A673 (cell line): ENCODE measurements at regions not wholly inside any gene's neighbourhood (a gene's known extent, or its start where the extent isn't known, plus 50 kb on each side); places are given as distances from the start of the nearest gene placed in this dataset.

Source experiments
- BruUV-seq: library from RNA; stranded (reverse); fragments of 400-500 nt; replicated peaks from 2 replicates; lab custom pipeline; 2021; lab: Mats Ljungman, UMichigan
- CTCF ChIA-PET: fragments of 300-600 bp; sonication (Branson Sonifier 250); formaldehyde crosslinking; loops from one replicate; lab custom pipeline; 2022; ENCODE audit warnings: antibody characterized with exemption; lab: Charles Lee
- POLR2A ChIA-PET: fragments of 300-600 bp; sonication (Branson Sonifier 250); formaldehyde crosslinking; loops from one replicate; lab custom pipeline; 2022; ENCODE audit warnings: antibody characterized with exemption; ENCODE audit not compliant: low non-redundant PET; lab: Charles Lee
- DNase-seq: peaks from one replicate; pipeline ENCODE4 v3.0.0-alpha.2; 2015; ENCODE audit warnings: low spot score
- H3K27ac ChIP-seq: fragments of 200-600 bp; sonication (generic); 2 replicates; pipeline ENCODE4 v1.5.1; 2016; ENCODE audit warnings: mixed run types, low read depth, mild to moderate bottlenecking, mixed read lengths, antibody characterized with exemption, low read length; ENCODE audit not compliant: poor library complexity, severe bottlenecking
- H3K27me3 ChIP-seq: fragments of 200-600 bp; sonication (generic); replicated peaks from 2 replicates; pipeline ENCODE4 v1.6.1; 2017; ENCODE audit warnings: mixed run types, low read depth, mild to moderate bottlenecking, mixed read lengths, antibody characterized with exemption, low read length; ENCODE audit not compliant: insufficient read depth, poor library complexity
- H3K36me3 ChIP-seq: fragments of 200-600 bp; sonication (generic); 2 replicates; pipeline ENCODE4 v1.6.1; 2016; ENCODE audit warnings: mixed run types, mild to moderate bottlenecking, mixed read lengths, antibody characterized with exemption, low read length; ENCODE audit not compliant: insufficient read depth, poor library complexity, severe bottlenecking
- H3K4me1 ChIP-seq: fragments of 200-600 bp; sonication (generic); 2 replicates; pipeline ENCODE4 v1.6.1; 2017; ENCODE audit warnings: mixed run types, mild to moderate bottlenecking, mixed read lengths, antibody characterized with exemption, low read length; ENCODE audit not compliant: insufficient read depth, poor library complexity, severe bottlenecking
- H3K4me3 ChIP-seq: fragments of 200-600 bp; sonication (generic); 2 replicates; pipeline ENCODE4 v1.5.1; 2016; ENCODE audit warnings: low read depth, mixed run types, mild to moderate bottlenecking, mixed read lengths, low read length; ENCODE audit not compliant: poor library complexity, severe bottlenecking
- H3K9me3 ChIP-seq: fragments of 200-600 bp; sonication (generic); 2 replicates; pipeline ENCODE4 v1.6.1; 2016; ENCODE audit warnings: mixed run types, low read depth, mild to moderate bottlenecking, mixed read lengths, antibody characterized with exemption, low read length; ENCODE audit not compliant: poor library complexity, severe bottlenecking
- CTCF ChIP-seq: fragments of 300-800, 200-600 bp; sonication (generic); conservative IDR thresholded peaks from 2 replicates; pipeline ENCODE4 v1.5.1; 2017; ENCODE audit warnings: low read depth, mild to moderate bottlenecking, antibody characterized with exemption, low read length, moderate library complexity, mixed read lengths
- EZH2 ChIP-seq: fragments of 200-600 bp; sonication (generic); IDR thresholded peaks from 2 replicates; pipeline ENCODE4 v1.6.1; 2017; ENCODE audit warnings: borderline replicate concordance, low read depth, mild to moderate bottlenecking, mixed read lengths, antibody characterized with exemption, low read length; ENCODE audit not compliant: poor library complexity, severe bottlenecking
- intact Hi-C: fragments of 100-400 bp; cut with micrococcal nuclease; formaldehyde crosslinking; loops from one replicate; pipeline ENCODE4 v1.10.0; 2022; ENCODE audit not compliant: unreplicated experiment

- Histone ChIP-seq H3K36me3 (no peaks in the 10 kb centered on the region), H3K27ac (no peak overlapping the region), H3K9me3 (no peaks in the 10 kb centered on the region), H3K27me3 (no peaks in the 10 kb centered on the region), H3K4me1 (no peaks in the 10 kb centered on the region), H3K4me3 (no peak overlapping the region)
- TF ChIP-seq CTCF: 0 out of 2 replicates have a peak, but pooled peaks have one; percentile 27
- no peak for TF ChIP-seq EZH2
- CTCF ChIA-PET: no interaction called here
- POLR2A ChIA-PET: no interaction called here
- DNase-seq: peak; percentile 1
- BruUV-seq: no TSS peak
- intact Hi-C loops: loop anchor here (5.0 kb wide), 1 partner anchor 633 kb away; no protein-coding TSS in a partner anchor
Measured at GRCh38 chr18:1914489-1914888, 656.8 kb downstream of the METTL4 start.

- ChIA-PET POLR2A (no interaction called here), CTCF (no interaction called here)
- Histone ChIP-seq H3K4me1 (no peaks in the 10 kb centered on the region), H3K27ac (no peak overlapping the region), H3K27me3 (no peaks in the 10 kb centered on the region), H3K4me3 (no peak overlapping the region), H3K36me3 (no peaks in the 10 kb centered on the region), H3K9me3 (no peaks in the 10 kb centered on the region)
- intact Hi-C loops: no loop called here
- no TSS peak for BruUV-seq
- no peak for DNase-seq
- no peak for TF ChIP-seq EZH2
- TF ChIP-seq CTCF: no peak
Measured at GRCh38 chr18:1916869-1917523, 654.3 kb downstream of the METTL4 start.

- Histone ChIP-seq H3K4me1 (no peaks in the 10 kb centered on the region), H3K27ac (no peak overlapping the region), H3K36me3 (no peaks in the 10 kb centered on the region), H3K27me3 (no peaks in the 10 kb centered on the region), H3K9me3 (no peaks in the 10 kb centered on the region), H3K4me3 (no peak overlapping the region)
- POLR2A ChIA-PET: no interaction called here
- no peak for TF ChIP-seq CTCF
- no peak for TF ChIP-seq EZH2
- no peak for DNase-seq
- no TSS peak for BruUV-seq
- intact Hi-C loops: no loop called here
- CTCF ChIA-PET: no interaction called here
Measured at GRCh38 chr18:1917569-1917968, 653.7 kb downstream of the METTL4 start.
